ENCODE measurements at regions not wholly inside any gene's neighbourhood (a gene's known extent, or its start where the extent isn't known, plus 50 kb on each side); places are given as distances from the start of the nearest gene placed in this dataset.

DNA sequence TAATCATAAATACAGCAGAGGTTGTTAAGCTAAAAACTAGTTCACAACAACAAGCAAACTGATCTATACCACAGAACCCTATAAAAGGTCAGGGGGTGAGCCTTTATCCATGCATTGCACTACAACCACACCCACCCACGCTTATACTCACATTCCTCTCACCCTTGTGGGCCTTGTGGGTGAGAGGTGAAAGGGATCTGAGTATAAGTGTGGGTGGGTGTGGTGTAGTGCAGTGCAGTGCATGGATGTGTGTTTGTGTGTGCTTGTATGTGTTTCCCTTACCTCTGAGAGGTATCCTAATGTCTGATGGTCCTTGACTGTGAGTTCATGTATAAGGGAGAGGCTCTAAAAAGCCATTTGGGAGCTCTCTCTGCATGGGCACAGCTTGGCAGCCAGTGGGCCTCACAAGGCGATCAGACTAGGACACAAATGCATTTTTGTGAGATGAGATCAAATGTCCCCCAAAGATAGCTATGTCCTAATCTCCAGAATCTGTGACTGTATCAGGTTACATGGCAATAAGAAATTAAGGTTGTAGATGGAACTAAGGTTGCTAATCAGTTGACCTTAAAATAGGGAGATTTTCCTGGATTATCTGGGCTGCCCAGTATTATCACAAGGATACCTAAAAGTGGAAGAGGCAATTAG, 95.5 kb upstream of the DPT start:
- TF ChIP-seq, protein P1, sequence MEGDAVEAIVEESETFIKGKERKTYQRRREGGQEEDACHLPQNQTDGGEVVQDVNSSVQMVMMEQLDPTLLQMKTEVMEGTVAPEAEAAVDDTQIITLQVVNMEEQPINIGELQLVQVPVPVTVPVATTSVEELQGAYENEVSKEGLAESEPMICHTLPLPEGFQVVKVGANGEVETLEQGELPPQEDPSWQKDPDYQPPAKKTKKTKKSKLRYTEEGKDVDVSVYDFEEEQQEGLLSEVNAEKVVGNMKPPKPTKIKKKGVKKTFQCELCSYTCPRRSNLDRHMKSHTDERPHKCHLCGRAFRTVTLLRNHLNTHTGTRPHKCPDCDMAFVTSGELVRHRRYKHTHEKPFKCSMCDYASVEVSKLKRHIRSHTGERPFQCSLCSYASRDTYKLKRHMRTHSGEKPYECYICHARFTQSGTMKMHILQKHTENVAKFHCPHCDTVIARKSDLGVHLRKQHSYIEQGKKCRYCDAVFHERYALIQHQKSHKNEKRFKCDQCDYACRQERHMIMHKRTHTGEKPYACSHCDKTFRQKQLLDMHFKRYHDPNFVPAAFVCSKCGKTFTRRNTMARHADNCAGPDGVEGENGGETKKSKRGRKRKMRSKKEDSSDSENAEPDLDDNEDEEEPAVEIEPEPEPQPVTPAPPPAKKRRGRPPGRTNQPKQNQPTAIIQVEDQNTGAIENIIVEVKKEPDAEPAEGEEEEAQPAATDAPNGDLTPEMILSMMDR (IDR thresholded peaks at IDR 0.05; ENCODE audit: borderline replicate concordance, control extremely low read depth, extremely low read depth, insufficient read depth, missing control alignments), result no peak
- in situ Hi-C loops (cut with MboI; ENCODE audit: low sequenced_read_pairs, unreplicated experiment), result no loop called here
- no peak for DNase-seq (ENCODE audit: low spot score)

DNA sequence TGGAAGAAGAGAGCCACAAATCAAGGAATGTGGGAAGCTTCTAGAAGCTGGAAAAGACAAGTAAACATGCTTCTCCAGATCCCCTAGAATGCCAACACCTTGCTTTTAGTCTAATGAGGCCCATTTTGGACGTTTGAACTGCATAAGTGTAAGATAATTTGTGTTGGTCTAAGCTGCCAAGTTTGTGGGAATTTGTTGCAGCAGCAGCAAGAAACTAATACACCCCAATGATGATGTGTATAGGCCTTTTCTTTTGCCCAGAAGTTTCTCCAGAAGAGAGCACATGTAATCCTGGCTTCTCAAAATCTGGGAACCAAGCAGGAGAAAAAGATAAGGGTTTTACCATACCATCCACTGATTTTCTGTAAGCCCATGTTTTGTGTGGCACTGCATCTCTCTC, 96.1 kb upstream of the DPT start:
- TF ChIP-seq, protein P1 (IDR thresholded peaks at IDR 0.05; ENCODE audit: borderline replicate concordance, control extremely low read depth, extremely low read depth, insufficient read depth, missing control alignments), result no peak
- in situ Hi-C loops (cut with MboI; ENCODE audit: low sequenced_read_pairs, unreplicated experiment), result no loop called here
- no peak for DNase-seq (ENCODE audit: low spot score)

DNA sequence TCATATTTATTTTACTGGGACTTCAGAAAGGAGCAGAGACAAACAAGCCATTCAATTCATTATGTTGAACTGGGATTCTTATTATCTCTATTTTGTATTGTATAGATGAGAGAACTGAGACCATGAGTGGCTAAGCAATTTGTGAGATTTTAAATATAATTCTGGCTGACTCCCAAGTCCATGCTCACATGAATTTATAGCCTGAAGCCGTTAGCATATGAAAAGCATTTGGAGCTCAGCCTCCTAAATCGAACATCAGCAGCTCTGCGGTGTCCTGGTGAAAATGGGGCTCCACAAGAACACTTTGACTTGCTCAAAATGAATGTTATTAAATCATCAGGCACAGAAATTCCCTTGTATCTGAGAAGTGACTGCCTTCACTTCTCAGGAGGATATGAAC, 96.8 kb upstream of the DPT start:
- no peak for DNase-seq (ENCODE audit: low spot score)

DNA sequence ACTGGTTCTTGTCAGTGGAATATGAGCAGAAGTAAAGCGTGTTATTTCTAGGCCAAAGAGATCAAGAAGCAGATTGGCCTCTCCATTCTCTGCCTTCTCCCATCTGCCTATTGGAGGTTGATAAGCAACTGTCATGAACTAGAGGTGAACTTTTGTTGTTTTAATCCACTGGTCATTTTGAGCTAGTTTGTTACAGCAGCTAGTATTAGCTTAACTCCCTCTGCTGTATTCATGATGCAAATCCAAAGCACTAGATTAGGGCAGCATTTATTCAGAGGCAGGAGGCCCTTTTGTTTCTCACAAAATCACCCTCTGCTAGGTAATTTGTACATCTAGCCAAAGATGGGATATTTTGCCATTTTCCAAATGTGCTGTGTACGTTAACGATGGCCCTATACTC, 97.3 kb upstream of the DPT start:
- TF ChIP-seq, protein P1 (IDR thresholded peaks at IDR 0.05; ENCODE audit: borderline replicate concordance, control extremely low read depth, extremely low read depth, insufficient read depth, missing control alignments), result no peak
- DNase-seq (ENCODE audit: low spot score), result no peak
- in situ Hi-C loops (cut with MboI; ENCODE audit: low sequenced_read_pairs, unreplicated experiment), result no loop called here

More for the DNA sequence above, 96.8 kb upstream of the DPT start:
- TF ChIP-seq, protein P1 (IDR thresholded peaks at IDR 0.05; ENCODE audit: borderline replicate concordance, control extremely low read depth, extremely low read depth, insufficient read depth, missing control alignments), result no peak
- in situ Hi-C loops (cut with MboI; ENCODE audit: low sequenced_read_pairs, unreplicated experiment), result no loop called here

DNA sequence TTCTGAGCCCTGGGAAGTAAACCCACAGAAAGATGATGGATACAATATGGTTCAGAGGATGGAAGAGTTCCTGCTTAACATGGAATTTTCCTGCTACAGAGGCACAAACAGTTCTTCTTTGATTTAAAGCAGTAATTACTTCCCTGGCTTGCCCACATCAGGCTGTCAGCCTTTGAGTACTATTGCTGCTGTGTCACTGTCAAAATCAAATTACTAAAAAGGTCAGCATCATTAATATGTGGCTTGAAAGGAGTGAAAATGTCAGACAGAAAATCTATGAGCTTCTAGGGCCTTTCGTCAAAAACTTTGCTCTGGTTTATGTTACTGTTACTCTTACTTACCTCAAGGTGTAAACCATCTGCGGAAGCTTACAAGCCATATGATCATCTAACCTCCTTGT, 98.6 kb upstream of the DPT start:
- in situ Hi-C loops (cut with MboI; ENCODE audit: low sequenced_read_pairs, unreplicated experiment), result no loop called here
- DNase-seq (ENCODE audit: low spot score), result no peak
- TF ChIP-seq, protein P1 (IDR thresholded peaks at IDR 0.05; ENCODE audit: borderline replicate concordance, control extremely low read depth, extremely low read depth, insufficient read depth, missing control alignments), result no peak

DNA sequence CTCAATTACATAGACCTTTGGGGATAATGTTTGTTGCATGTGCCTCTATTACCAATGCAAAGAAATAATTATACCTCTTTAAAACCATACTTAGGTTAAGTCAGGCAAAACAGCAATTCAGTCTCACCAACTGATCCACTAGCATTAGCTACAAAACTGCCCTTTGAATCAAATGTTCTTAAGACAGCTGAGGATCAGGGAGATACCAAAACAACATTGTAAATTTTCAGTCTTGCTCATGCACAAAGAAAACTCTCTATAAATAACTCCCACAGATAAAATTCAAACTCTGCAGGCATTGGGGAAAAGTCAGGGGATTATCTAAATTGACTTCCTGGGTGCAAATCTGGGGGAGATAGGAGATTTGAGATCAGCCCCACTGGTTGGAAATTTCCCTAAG, 100.9 kb upstream of the DPT start:
- in situ Hi-C loops (cut with MboI; ENCODE audit: low sequenced_read_pairs, unreplicated experiment), result no loop called here
- TF ChIP-seq, protein P1 (IDR thresholded peaks at IDR 0.05; ENCODE audit: borderline replicate concordance, control extremely low read depth, extremely low read depth, insufficient read depth, missing control alignments), result no peak

More for the DNA sequence above, 100.9 kb upstream of the DPT start:
- no peak for DNase-seq (ENCODE audit: low spot score)
